Left colon (tissue), 2 donors: ENCODE measurements at regions not wholly inside any gene's neighbourhood (a gene's known extent, or its start where the extent isn't known, plus 50 kb on each side); places are given as distances from the start of the nearest gene placed in this dataset.
"Not testable (repeated sequence)": the region's sequence is repeated elsewhere in the genome, so short reads cannot be mapped to it uniquely, and the experiment has no call there.

Experiments used
- ATAC-seq: fragments of 200-7000 bp; cut with Tn5 transposase; one replicate; pipeline ENCODE4 v1.9.1; 2020; ENCODE audit warnings: mild to moderate bottlenecking, moderate library complexity
- DNase-seq, 2 donors: peaks; one replicate each; pipeline ENCODE4 v3.0.0-alpha.2; 2020
- intact Hi-C, 2 donors: fragments of 100-400 bp; cut with DNase I in 1 of 2; cut with micrococcal nuclease in 1 of 2; formaldehyde crosslinking; loops; one replicate each; pipeline versions ENCODE4 v1.11.2 to v1.14.0; 2022; cut with DNase I, micrococcal nuclease
- donor health status: DM: no; HTN: no; CAD: no.
- donor health status: DM: yes; HTN: yes; CAD: no.

DNA sequence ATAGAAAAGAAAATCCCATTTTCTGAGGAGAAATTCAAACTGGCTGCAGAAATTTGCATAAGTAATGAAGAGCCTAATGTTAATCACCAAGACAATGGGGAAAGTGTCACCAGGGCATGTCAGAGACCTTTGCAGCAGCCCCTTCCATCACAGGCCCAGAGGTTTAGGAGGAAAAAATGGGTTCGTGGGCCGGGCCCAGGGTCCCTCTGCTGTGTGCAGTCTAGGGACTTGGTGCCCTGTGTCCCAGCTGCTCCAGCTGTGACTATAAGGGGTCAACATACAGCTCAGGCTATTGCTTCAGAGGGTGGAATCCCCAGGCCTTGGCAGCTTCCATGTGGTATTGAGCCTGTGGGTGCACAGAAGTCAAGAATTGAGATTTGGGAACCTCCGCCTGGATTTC is 103.6 kb upstream of the FAM47C start:
- DNase-seq, intact Hi-C loops, ATAC-seq: not testable (repeated sequence)

DNA sequence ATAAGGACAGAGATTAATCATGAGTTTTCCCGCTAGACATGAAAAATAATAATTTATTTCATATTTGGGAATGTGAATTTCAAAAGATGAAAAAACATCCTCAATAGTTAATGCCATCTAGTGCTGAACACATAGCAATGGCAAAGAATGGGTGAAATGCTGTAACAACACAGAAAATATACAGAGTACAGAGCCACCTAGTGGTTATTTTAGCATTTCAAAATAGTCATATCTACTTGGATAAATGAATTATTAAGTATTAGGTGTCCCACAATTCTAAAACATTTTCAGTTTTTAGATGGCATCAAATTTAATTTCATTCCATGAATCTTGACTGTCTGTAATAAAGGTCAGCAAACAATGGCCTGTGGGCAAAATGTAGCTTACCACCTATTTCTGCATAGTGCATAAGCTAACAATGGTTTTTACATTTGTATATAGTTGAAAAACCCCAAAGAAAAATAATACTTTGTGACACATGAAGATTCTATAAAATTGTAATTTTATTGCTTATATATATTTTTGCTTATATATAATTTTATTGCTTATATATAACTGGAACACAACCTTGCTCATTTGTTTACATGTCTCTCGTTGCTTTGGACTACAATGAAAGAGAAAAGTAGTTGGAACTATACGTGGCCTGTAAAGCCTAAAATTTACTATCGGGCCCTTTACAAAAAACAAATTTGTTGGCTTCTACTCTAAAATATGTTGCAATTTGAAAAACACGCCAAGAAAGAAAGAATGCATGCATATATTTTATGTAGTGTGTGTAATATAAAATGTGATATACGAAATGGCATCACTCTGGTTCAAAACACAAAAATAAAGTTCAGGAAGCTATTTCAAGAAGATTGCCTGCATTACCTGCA is 99.1 kb upstream of the FAM47C start:
- ATAC-seq (peak; percentile 39), DNase-seq (no peak)
- intact Hi-C loops: no loop called here

DNA sequence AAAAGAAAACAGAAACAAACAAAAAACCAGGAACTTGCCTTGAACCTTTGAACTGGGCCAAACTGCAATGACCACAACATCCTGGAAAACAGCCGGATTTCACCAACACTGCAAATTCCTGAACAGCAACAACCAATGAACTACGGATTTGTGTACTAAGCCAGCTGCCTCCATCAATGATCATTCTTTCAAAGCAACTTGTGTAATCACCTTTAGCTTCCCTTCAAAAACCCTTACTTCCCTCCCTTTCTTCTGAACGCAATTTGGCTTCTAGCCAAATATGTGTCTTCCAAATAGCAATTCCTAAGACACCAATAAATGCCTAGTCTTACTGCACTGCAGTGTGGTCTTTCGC is 98.5 kb upstream of the FAM47C start:
- DNase-seq: no peak
- intact Hi-C loops: no loop called here
- ATAC-seq: no peak

DNA sequence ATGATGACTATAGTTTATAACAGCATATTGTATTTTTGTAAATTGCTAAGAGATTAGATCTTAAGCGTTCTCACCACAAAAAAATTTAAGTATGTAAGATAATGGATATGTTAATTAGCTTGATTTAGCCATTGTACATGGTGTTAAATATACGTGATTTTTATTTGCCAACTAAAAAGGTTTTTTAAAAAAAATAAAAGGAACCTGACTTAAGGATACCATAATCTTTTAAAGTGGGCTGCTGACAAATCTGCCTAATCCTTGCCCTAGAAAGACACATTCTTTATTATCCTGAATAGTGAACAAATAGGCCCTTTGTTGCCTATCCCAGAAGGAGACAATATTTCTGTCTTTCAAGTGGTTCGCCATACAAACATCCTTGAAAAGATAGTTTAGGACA is 94.6 kb upstream of the FAM47C start:
- ATAC-seq (no peak), DNase-seq (no peak)
- intact Hi-C loops: no loop called here

DNA sequence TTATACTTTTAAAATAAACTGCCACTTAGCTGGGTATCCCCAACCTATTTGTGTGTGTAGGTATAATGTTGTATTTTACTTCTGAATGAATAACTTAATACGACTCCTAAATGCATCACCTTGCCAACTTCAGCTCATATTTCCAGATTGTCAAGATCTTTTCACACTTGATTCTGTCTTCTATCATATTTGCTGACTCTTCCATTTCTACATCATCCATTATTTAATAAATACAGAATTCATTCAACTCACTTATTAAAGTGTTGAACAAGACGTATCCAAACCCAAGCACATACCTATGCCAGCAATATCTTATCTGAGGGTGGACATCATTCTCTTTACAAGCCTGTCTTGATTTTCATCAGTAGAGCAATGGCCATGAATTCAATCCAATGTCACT is 91.2 kb upstream of the FAM47C start:
- ATAC-seq (no peak), DNase-seq (no peak)
- intact Hi-C loops: no loop called here

DNA sequence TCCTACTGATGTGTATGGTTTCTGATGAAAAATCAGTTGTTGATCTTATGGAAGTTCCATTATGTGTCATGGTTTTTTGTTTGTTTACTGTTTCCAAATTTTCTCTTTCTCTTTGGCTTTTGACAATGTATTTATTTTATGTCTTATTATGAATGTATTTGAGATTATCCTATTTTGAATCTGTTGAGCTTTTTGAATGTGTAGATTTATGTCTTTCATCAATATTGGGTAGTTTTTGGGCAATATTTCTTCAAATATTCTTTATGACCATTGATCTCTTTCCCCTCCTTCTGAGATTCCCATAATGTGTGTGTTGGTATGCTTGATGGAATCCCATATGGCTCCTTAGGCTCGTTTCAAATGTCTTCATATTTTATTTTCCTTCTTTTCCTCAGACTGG is 80.5 kb upstream of the FAM47C start:
- intact Hi-C loops: no loop called here
- ATAC-seq (no peak), DNase-seq (no peak)

DNA sequence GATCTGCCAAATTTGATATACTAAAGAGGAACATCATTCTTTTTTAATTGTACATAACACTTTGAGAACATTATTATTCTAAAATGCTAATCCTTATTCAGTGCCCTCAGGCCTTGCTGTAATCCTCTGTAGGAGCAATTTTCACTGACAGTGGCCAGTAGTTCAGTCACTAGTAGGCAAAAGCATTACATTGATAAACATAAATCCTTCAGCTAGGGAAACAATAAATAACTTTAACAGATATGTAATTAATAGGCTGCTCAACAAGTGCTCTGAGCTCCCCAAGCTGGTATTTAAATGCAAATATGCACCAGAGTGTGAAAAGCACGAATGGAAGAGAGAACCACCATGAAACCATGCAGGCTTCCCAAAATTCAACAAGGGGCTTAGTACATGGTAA is 77.7 kb upstream of the FAM47C start:
- ATAC-seq (no peak), DNase-seq (no peak)
- intact Hi-C loops: no loop called here

DNA sequence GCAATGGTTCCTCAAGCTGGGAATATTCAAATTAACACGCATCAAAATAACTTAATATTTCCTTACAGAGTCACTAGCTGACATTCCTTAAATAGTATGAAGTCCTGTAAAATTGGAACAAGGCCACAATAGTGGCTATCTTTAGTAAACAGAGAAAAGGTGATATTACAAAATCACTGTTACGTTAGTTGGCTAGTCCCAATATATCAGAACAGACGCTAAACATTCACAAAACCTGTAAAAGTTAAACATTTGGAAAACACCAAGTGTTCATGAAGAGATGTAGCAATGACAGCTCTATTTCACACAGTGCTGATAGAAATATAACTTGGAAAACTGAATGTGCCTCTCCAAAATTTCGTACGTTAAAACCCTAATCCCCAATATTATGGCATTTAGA is 61.0 kb upstream of the FAM47C start:
- DNase-seq (no peak), ATAC-seq (no peak)
- intact Hi-C loops: no loop called here

DNA sequence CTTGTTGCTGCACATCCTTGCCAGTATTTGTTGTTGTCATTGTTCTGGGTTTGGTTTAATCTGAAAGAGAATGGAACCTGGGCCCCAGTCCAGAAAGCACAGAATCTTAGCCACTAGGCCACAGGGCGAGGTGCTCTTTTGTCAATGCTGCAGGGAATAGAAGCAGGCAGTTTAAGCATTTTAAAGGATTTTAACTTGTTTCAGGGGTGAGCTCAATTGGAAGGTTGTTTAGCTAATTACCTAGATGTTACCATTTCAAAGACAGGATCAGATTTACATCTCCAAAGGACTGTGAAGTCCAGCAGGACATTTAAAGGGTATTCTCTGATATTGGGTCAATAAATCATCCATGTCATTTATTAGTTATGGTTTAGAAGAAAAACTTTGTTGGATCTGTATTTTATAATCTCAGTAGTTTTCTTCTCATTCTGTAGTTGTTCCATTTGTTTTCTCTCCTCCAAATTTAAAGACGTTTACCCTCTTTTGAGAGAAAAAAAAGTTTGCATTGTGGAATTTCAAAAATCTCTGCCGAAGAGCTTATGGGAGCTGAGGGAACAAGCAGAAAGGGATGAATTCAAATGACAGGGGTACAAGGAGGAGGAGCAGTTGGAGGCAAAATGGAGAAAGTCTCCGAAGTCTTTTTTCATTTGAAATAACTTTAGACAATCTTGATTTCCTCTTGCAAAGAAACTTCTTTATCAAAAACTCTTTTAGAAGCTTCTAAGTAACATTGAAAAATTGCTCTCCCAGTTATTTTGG is 57.5 kb upstream of the FAM47C start:
- ATAC-seq (no peak), DNase-seq (no peak)
- intact Hi-C loops: no loop called here

DNA sequence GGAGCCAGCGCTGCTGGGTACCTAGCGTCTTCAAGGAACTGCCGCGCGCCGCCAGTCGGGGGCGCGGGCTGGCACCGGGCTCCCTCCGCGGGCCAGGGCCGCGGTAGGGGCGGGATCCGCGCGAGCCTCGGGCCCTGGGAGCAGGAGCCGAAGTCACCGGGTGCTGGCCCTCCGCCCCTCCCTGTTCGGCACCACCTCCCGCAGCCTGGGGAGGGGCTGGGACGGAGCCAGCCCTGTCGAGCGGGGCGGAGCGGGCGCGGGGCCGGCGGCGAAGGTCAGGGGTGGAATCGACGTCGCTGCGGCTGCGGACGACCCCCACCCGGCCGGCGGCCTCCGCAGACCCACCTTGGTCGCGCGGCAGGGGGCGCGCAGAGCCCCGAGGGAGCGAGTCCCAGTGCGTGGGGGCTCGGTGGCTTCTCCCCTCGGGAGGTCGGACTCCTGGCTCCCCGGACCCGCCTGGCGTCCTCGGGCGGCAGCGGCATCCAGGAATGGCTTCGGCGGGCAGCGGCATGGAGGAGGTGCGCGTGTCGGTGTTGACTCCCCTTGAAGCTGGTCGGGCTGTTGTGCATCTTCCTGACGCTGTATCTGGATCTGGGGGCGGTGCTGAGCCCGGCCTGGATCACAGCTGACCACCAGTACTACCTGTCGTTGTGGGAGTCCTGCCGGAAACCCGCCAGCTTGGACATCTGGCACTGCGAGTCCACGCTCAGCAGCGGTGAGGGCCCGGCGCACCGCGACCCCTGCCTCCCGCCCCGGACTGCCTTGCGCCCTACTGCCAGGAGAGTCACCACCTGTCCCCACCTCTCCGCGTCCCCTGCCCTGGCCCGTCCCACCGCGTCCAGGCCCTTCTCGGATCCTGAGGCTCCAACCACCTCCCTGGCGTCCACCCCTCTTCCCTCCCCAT is 50.5 kb upstream of the FAM47C start:
- intact Hi-C loops: no loop called here
- DNase-seq (peak in 1 of 2 donors; percentile 12), ATAC-seq (peak; percentile 69)
